ENCODE measurements at regions not wholly inside any gene's neighbourhood (a gene's known extent, or its start where the extent isn't known, plus 50 kb on each side); places are given as distances from the start of the nearest gene placed in this dataset.

DNA sequence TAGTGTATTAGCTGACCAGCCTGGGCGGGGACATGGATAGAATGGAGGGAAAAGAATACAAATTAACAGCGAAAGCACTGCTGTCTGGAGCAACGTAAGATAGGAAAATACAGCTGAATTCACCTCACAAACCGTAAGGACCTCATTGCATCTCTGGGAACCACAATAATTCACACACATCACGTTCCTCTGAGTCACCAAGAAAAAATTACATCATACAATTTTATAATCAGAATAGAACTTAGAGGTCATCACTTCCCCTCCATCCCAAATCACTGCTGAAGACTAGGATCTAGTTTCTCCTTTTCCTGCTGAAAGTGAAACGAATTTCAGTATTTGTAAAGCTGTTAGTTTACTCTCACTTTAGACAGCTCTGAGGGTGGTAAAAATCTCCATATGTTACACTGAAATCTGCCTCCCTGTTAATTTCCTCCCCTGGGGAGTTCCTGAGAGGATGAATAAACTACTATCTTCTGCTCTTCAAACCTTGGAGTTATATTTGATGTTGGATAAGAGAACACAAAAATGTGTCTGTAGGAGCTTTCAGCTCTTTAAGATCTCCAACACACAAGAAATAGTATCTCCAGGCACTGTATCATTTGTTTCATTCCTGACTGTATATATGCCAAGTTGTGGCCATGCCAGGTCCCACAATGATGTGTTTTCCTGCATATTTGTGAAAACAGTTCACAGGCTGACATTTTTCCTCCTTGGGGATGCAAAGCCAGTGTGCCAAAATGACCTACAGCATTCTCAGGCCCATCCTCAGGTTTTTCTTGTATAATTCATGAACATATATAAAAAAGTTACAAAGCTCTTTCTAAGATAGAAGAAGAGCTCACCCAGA is 63.8 kb upstream of the SSTR1 start:
- in situ Hi-C loops (cut with HindIII; ENCODE audit: low sequenced_read_pairs) = no loop called here
- no peak for DNase-seq (ENCODE audit: low spot score)

DNA sequence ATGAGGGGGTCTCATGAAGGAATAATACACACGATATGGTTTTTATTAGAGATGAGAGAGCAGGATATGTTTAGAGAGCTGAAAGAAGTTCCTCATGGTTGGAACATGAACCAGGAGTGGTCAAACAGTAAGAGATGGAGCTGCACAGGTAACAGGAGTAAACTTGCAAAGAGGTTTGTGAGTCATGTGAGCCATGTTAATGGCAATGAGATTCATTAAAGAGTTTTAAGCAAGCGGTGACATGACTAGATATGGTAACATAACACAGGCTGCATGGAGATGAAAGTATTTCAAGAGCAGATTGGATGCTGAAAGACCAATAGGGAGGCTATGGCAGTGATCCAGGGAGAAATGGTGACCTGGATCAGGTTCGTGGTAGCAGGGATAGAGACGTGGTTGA is 62.6 kb upstream of the SSTR1 start:
- no peak for DNase-seq (ENCODE audit: low spot score)
- in situ Hi-C loops (cut with HindIII; ENCODE audit: low sequenced_read_pairs) = no loop called here

DNA sequence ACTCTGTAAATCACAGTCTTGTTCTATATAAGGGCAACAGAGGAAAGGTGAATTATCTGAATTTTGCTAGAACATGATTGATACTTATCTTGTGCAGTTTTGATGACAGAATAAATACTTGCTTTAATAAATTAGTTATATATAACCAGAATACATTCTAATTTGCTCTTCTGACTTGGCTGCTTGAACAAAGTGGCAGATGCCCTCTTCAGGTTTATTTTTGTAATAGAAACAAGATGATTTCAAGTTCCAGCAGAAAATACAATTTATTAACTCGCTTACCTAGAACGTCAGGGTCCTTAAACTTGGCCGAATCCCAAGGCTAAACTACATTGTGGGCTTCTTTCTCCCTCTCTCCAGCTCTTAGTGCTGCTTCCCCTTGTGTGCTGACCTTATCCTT is 57.6 kb upstream of the SSTR1 start:
- in situ Hi-C loops (cut with HindIII; ENCODE audit: low sequenced_read_pairs) = no loop called here
- no peak for DNase-seq (ENCODE audit: low spot score)

Measured in G401 (cell line).